ENCODE measurements at regions not wholly inside any gene's neighbourhood (a gene's known extent, or its start where the extent isn't known, plus 50 kb on each side); places are given as distances from the start of the nearest gene placed in this dataset.

DNA sequence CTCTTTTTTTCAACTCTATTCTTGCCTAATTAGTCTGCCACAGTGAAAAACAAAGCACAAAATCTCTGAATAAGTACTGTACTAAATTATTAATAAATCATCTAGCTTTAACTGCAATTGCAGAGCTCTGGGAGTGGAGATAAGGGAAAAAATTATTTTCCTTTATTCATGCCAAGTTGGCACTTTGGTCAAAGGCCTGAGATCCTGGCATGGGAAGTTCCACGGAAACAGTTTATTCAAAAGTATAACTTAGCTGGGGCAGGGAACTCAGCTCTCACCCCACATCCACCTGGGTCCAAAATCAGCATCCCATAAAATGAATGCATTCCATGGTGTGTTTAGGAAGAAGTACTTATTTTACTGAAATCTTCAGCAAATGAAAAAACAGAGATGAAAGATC, 185.2 kb upstream of the APCDD1 start:
- H2BK120ac ChIP-seq (ENCODE audit: low read depth, low read length, poor library complexity, severe bottlenecking), result no peak overlapping the region
- no CpG with 5 or more reads among the region's 1 CpG for WGBS (ENCODE audit: extremely low coverage, insufficient read length, low lambda C conversion rate)
- Mint-ChIP-seq H3K27ac (no peak overlapping the region), H3K36me3 (ENCODE audit: insufficient read depth in 1 of 3, low read depth in 3 of 3) (no peaks in the 10 kb centered on the region), H3K4me3 (no peak overlapping the region), H3K9me3 (no peaks in the 10 kb centered on the region), H3K4me1 (peaks cover 6% of the 10 kb centered on the region in 2 experiments; a peak in 3 of 4 replicates), H3K27me3 (ENCODE audit: low read depth) (peaks cover 2% of the 10 kb centered on the region; the same call in 1 of the 2 replicates)
- no peak overlapping the region for H2BK12ac ChIP-seq (ENCODE audit: insufficient read length, low read depth, low read length)
- H3K79me2 ChIP-seq (ENCODE audit: insufficient read depth, low read length), result no peaks in the 10 kb centered on the region
- TF ChIP-seq, protein P1, sequence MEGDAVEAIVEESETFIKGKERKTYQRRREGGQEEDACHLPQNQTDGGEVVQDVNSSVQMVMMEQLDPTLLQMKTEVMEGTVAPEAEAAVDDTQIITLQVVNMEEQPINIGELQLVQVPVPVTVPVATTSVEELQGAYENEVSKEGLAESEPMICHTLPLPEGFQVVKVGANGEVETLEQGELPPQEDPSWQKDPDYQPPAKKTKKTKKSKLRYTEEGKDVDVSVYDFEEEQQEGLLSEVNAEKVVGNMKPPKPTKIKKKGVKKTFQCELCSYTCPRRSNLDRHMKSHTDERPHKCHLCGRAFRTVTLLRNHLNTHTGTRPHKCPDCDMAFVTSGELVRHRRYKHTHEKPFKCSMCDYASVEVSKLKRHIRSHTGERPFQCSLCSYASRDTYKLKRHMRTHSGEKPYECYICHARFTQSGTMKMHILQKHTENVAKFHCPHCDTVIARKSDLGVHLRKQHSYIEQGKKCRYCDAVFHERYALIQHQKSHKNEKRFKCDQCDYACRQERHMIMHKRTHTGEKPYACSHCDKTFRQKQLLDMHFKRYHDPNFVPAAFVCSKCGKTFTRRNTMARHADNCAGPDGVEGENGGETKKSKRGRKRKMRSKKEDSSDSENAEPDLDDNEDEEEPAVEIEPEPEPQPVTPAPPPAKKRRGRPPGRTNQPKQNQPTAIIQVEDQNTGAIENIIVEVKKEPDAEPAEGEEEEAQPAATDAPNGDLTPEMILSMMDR (conservative IDR thresholded peaks at IDR 0.05), result no peak
- no peak overlapping the region for H3T11ph ChIP-seq (ENCODE audit: low read length)
- H2AK5ac ChIP-seq (ENCODE audit: insufficient read length, low read length), result no peak overlapping the region
- H2AFZ ChIP-seq (ENCODE audit: low read length), result no peak overlapping the region
- no peak overlapping the region for H3K14ac ChIP-seq (ENCODE audit: insufficient read depth, low read length)
- no peak overlapping the region for H2BK20ac ChIP-seq (ENCODE audit: low read depth, low read length, poor library complexity, severe bottlenecking)
- H3K9me3 ChIP-seq (ENCODE audit: control insufficient read depth, low read depth, low read length), result no peaks in the 10 kb centered on the region
- H3K4me1 ChIP-seq (ENCODE audit: insufficient read depth, low read length), result no peaks in the 10 kb centered on the region
- no peak overlapping the region for H3K4ac ChIP-seq (ENCODE audit: low read depth, low read length)
- H3K9ac ChIP-seq (ENCODE audit: extremely low read depth, insufficient read length, low read length), result no peak overlapping the region
- H2BK15ac ChIP-seq (ENCODE audit: low read depth, low read length), result no peak overlapping the region
- no peak overlapping the region for H4K8ac ChIP-seq (replicated peaks; ENCODE audit: insufficient read length, low read depth, low read length)
- H3K4me2 ChIP-seq (ENCODE audit: insufficient read depth, insufficient read length, low read length), result no peak overlapping the region
- no peak for DNase-seq
- H4K20me1 ChIP-seq (ENCODE audit: control insufficient read depth, insufficient read depth, insufficient read length), result no peaks in the 10 kb centered on the region
- no peak overlapping the region for H3K27ac ChIP-seq (ENCODE audit: insufficient read length, low read depth, low read length)
- no peaks in the 10 kb centered on the region for H3K23me2 ChIP-seq (ENCODE audit: insufficient read length, low read depth, low read length, poor library complexity, severe bottlenecking)
- H4K91ac ChIP-seq (ENCODE audit: insufficient read length, low read depth, low read length), result no peak overlapping the region
- no peaks in the 10 kb centered on the region for H3K79me1 ChIP-seq (ENCODE audit: insufficient read depth, low read depth, low read length, poor library complexity, severe bottlenecking)
- no peak overlapping the region for H2BK5ac ChIP-seq (ENCODE audit: insufficient read length, low read length)
- no peak overlapping the region for H4K5ac ChIP-seq (ENCODE audit: insufficient read length, low read depth, low read length)
- H3K27me3 ChIP-seq (ENCODE audit: insufficient read depth, low read length), result no peaks in the 10 kb centered on the region
- H3K56ac ChIP-seq (ENCODE audit: insufficient read length, low read depth, low read length), result no peak overlapping the region
- no peak overlapping the region for H3K18ac ChIP-seq (ENCODE audit: insufficient read length, low read depth, low read length)
- H3K23ac ChIP-seq (ENCODE audit: insufficient read length, low read depth, low read length), result no peak overlapping the region

All from H9 (cell line).